AG09319 (cell line): ENCODE measurements at regions not wholly inside any gene's neighbourhood (a gene's known extent, or its start where the extent isn't known, plus 50 kb on each side); places are given as distances from the start of the nearest gene placed in this dataset.
"Not testable (repeated sequence)": the region's sequence is repeated elsewhere in the genome, so short reads cannot be mapped to it uniquely, and the experiment has no call there.

Source experiments
- DNase-seq: peaks from one replicate; pipeline ENCODE4 v3.0.0-alpha.2; 2010; ENCODE audit warnings: low read depth; ENCODE audit errors: extremely low read depth
- TF ChIP-seq, protein P1 (sequence below): IDR thresholded peaks from 2 replicates; pipeline ENCODE4 v1.5.1; 2011; ENCODE audit warnings: low read depth, mild to moderate bottlenecking, inconsistent platforms, low read length, moderate library complexity

GRCh38 chr10:125605167-125605566 is 77.8 kb downstream of the TEX36 start:
- TF ChIP-seq, protein P1, sequence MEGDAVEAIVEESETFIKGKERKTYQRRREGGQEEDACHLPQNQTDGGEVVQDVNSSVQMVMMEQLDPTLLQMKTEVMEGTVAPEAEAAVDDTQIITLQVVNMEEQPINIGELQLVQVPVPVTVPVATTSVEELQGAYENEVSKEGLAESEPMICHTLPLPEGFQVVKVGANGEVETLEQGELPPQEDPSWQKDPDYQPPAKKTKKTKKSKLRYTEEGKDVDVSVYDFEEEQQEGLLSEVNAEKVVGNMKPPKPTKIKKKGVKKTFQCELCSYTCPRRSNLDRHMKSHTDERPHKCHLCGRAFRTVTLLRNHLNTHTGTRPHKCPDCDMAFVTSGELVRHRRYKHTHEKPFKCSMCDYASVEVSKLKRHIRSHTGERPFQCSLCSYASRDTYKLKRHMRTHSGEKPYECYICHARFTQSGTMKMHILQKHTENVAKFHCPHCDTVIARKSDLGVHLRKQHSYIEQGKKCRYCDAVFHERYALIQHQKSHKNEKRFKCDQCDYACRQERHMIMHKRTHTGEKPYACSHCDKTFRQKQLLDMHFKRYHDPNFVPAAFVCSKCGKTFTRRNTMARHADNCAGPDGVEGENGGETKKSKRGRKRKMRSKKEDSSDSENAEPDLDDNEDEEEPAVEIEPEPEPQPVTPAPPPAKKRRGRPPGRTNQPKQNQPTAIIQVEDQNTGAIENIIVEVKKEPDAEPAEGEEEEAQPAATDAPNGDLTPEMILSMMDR: no peak

GRCh38 chr10:125602825-125603224 is 80.1 kb downstream of the TEX36 start:
- no peak for DNase-seq
- TF ChIP-seq, protein P1: no peak

More at GRCh38 chr10:125605167-125605566, 77.8 kb downstream of the TEX36 start:
- no peak for DNase-seq

DNA sequence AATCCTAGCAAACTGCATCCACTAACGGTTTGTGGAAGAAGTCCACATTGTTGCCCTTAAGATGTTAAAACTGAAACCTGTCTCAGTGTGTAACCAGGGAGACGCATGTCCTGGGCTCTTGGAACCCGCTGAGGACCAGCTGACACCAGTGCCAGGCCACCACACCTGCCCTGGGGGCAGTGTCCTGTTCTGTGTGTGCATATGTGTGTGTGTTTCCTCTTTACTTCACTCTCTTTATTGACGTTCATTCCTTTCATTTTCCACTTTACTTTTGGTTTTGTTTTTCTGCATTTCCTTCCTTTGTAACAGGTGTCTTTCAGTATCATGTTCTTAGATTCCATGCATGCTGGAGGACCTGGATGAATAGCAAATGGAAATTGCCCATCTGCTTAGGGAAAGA is 83.8 kb downstream of the TEX36 start:
- TF ChIP-seq, protein P1: no peak
- no peak for DNase-seq

DNA sequence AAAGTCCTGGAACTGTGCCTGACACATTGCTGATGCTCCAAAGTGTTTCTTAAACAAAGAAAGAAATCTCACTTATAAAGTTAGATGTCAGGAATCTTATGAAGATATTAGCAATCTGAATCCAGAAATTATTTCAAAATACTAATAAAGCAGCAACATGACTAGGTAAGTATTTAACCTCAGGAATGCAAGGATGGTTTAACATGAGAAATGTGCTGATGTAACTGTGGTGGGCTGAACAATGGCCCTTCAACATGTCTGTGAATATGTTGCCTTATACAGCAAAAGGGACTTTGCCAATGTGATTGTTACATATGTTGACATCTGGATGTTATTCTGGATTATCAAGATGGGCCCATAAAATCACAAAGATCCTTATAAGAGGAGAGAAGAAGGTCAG is 87.1 kb downstream of the TEX36 start:
- TF ChIP-seq, protein P1: no peak

GRCh38 chr10:125593644-125594043 is 89.3 kb downstream of the TEX36 start:
- no peak for DNase-seq

More for the DNA sequence above, 87.1 kb downstream of the TEX36 start:
- no peak for DNase-seq

GRCh38 chr10:125592897-125593296 is 90.1 kb downstream of the TEX36 start:
- TF ChIP-seq, protein P1: no peak
- DNase-seq: no peak

More at GRCh38 chr10:125593644-125594043, 89.3 kb downstream of the TEX36 start:
- TF ChIP-seq, protein P1: no peak

DNA sequence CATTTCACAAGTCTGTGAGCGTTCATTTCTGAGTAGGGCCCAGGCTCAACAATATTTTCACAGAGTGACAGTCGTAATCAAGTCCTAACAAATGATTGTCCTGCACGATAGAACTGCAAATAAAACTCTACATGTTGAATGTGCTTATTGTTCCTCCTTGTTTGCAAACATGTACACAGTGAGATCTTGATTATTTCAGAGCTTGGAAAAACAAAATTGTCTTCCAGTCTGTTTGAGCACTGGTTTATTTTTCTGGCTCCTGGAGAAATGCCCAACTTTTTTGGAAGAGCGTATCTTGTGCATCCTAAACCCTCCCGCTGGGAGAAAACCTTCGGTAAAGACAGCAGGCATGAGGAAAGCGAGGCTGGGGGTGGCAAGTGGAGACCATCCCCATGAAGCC is 91.1 kb downstream of the TEX36 start:
- no peak for DNase-seq
- TF ChIP-seq, protein P1: no peak

DNA sequence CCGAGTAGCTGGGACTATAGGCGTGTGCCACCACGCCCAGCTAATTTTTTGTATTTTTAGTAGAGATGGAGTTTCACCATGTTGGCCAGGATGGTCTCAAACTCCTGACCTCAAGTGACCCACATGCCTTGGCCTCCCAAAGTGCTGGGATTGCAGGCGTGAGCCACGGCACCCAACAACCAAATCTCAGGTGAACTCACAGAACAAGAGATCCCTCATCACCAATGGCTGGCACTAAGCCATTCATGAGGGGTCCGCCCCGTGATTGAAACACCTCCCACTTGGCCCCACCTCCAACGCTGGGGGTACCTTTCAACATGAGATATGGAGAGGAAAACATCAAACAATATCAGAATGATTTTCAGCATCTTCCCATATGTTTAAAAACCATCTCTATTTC is 94.2 kb downstream of the TEX36 start:
- DNase-seq: not testable (repeated sequence)
